Endothelial cell of umbilical vein (primary cell): ENCODE measurements at regions not wholly inside any gene's neighbourhood (a gene's known extent, or its start where the extent isn't known, plus 50 kb on each side); places are given as distances from the start of the nearest gene placed in this dataset.

ENCODE experiments used
- BruUV-seq: library from RNA; stranded (reverse); fragments of 400-500 nt; replicated peaks from 2 replicates; lab custom pipeline; 2021; lab: Mats Ljungman, UMichigan
- CTCF ChIA-PET: fragments of 300-600, 350-600 bp; sonication (Branson Sonifier 250); formaldehyde crosslinking; loops from one replicate; lab custom pipeline; 2021; ENCODE audit warnings: antibody characterized with exemption, inconsistent platforms; lab: Charles Lee
- POLR2A ChIA-PET: fragments of 300-600, 350-600 bp; sonication (Branson Sonifier 250); formaldehyde crosslinking; loops from one replicate; lab custom pipeline; 2021; ENCODE audit warnings: antibody characterized with exemption, inconsistent platforms; lab: Charles Lee
- DNase-seq: peaks from one replicate; pipeline ENCODE4 v3.0.0-alpha.2; 2011; ENCODE audit warnings: low read depth, low spot score
- FAIRE-seq: peaks from 2 replicates; lab custom pipeline; 2011; peaks lifted over from hg19 to GRCh38; lab: Jason Lieb, UNC
- H2AFZ ChIP-seq: 2 replicates; pipeline ENCODE4 v1.6.0; 2012; ENCODE audit warnings: low read depth, low read length, control low read depth, inconsistent platforms
- H3K27ac ChIP-seq: 2 replicates; pipeline ENCODE4 v1.5.1; 2011; ENCODE audit warnings: low read depth, mild to moderate bottlenecking, control low read depth, low read length, moderate library complexity; ENCODE audit not compliant: insufficient read depth
- H3K27me3 ChIP-seq, 2 experiments: 2 replicates each; pipeline versions ENCODE4 v1.6.0 to v1.6.1; 2011; ENCODE audit warnings: low read length in 2 of 2, mixed read lengths in 1 of 2; ENCODE audit not compliant: control insufficient read depth in 2 of 2, insufficient read depth in 2 of 2
- H3K36me3 ChIP-seq, 2 experiments: 2 replicates in 1 of 2; 3 replicates in 1 of 2; pipeline ENCODE4 v1.5.1; 2011; ENCODE audit warnings: low read length in 2 of 2, mild to moderate bottlenecking in 1 of 2, moderate library complexity in 1 of 2; ENCODE audit not compliant: control insufficient read depth in 2 of 2, insufficient read depth in 2 of 2; ENCODE audit errors: extremely low read depth in 1 of 2
- H3K4me1 ChIP-seq: 3 replicates; pipeline ENCODE4 v1.5.1; 2011; ENCODE audit warnings: mild to moderate bottlenecking, low read length; ENCODE audit not compliant: control insufficient read depth, insufficient read depth; ENCODE audit errors: extremely low read depth
- H3K4me2 ChIP-seq: 2 replicates; pipeline ENCODE4 v1.6.1; 2011; ENCODE audit warnings: low read length, control low read depth, mixed read lengths; ENCODE audit not compliant: insufficient read depth
- H3K4me3 ChIP-seq, 3 experiments: fragments of 200-600 bp in 1 of 3; sonication (generic), shearing (Covaris generic) in 1 of 3; replicated peaks in 1 of 3; 2 replicates each; pipeline ENCODE4 v1.5.1; 2011 to 2016; ENCODE audit warnings: control low read depth in 3 of 3, low read length in 3 of 3, mild to moderate bottlenecking in 2 of 3, inconsistent platforms in 1 of 3, low read depth in 1 of 3, moderate library complexity in 1 of 3; ENCODE audit not compliant: insufficient read depth in 1 of 3
- H3K79me2 ChIP-seq: 2 replicates; pipeline ENCODE4 v1.6.0; 2012; ENCODE audit warnings: low read length, inconsistent platforms; ENCODE audit not compliant: control insufficient read depth, insufficient read depth
- H3K9ac ChIP-seq: replicated peaks from 2 replicates; pipeline ENCODE3; 2011; ENCODE audit warnings: low read length, control low read depth; ENCODE audit not compliant: insufficient read depth; ENCODE audit errors: extremely low read depth
- H3K9me1 ChIP-seq: replicated peaks from 3 replicates; pipeline ENCODE4 v1.6.0; 2011; ENCODE audit warnings: mild to moderate bottlenecking, low read length; ENCODE audit not compliant: control insufficient read depth, insufficient read depth; ENCODE audit errors: extremely low read depth
- H3K9me3 ChIP-seq: replicated peaks from 2 replicates; pipeline ENCODE4 v1.5.1; 2012; ENCODE audit warnings: low read length, inconsistent platforms; ENCODE audit not compliant: control insufficient read depth, insufficient read depth
- H4K20me1 ChIP-seq: replicated peaks from 2 replicates; pipeline ENCODE3; 2011; ENCODE audit warnings: mild to moderate bottlenecking, low read length; ENCODE audit not compliant: control insufficient read depth, insufficient read depth; ENCODE audit errors: extremely low read depth
- CTCF ChIP-seq, 2 donors: IDR thresholded peaks; 1 replicate in 1 of 2; 2 replicates in 1 of 2; pipeline ENCODE4 v1.5.1; 2011; ENCODE audit warnings: low read length in 2 of 2, mild to moderate bottlenecking in 2 of 2, moderate library complexity in 2 of 2, control low read depth in 1 of 2, inconsistent platforms in 1 of 2, low read depth in 1 of 2; ENCODE audit not compliant: insufficient read depth in 1 of 2; ENCODE audit errors: extremely low read depth in 1 of 2
- EZH2 ChIP-seq: IDR thresholded peaks from 2 replicates; pipeline ENCODE4 v1.6.1; 2012; ENCODE audit warnings: borderline replicate concordance, low read depth, mild to moderate bottlenecking, moderate library complexity, low read length, inconsistent platforms; ENCODE audit not compliant: severe bottlenecking
- FOS ChIP-seq: IDR thresholded peaks from 2 replicates; pipeline ENCODE4 v1.6.1; 2011; ENCODE audit warnings: mild to moderate bottlenecking, low read length, moderate library complexity, borderline replicate concordance; ENCODE audit not compliant: insufficient read depth
- GATA2 ChIP-seq: IDR thresholded peaks from 2 replicates; pipeline ENCODE4 v1.7.0; 2011; ENCODE audit warnings: low read depth, mild to moderate bottlenecking, moderate library complexity, mixed read lengths, low read length; ENCODE audit not compliant: insufficient read length, insufficient read depth
- JUN ChIP-seq: IDR thresholded peaks from 2 replicates; pipeline ENCODE4 v1.6.1; 2011; ENCODE audit warnings: borderline replicate concordance, low read depth; ENCODE audit not compliant: insufficient read length, insufficient read depth
- MYC ChIP-seq: IDR thresholded peaks from one replicate; pipeline ENCODE4 v1.6.1; 2011; ENCODE audit warnings: mild to moderate bottlenecking, low read depth, low read length
- POLR2A ChIP-seq: IDR thresholded peaks from 2 replicates; pipeline ENCODE4 v1.6.1; 2012; ENCODE audit warnings: low read depth, mild to moderate bottlenecking, control low read depth, low read length
- POLR2AphosphoS5 ChIP-seq: IDR thresholded peaks from 2 replicates; pipeline ENCODE4 v1.6.1; 2012; ENCODE audit warnings: low read depth, mild to moderate bottlenecking, control low read depth, low read length, moderate library complexity; ENCODE audit not compliant: insufficient read depth
- dilution Hi-C: fragments of 300-500 bp; cut with MboI; formaldehyde crosslinking; loops from one replicate; pipeline ENCODE4 v1.15.0; 2019; ENCODE audit warnings: low sequenced_read_pairs; ENCODE audit not compliant: extremely low pct_ligation_motif_present
- intact Hi-C: fragments of 100-400 bp; cut with micrococcal nuclease; formaldehyde crosslinking; loops from one replicate; pipeline ENCODE4 v1.10.0; 2022
- TF ChIP-seq, protein P1 (sequence below): IDR thresholded peaks from 2 replicates; pipeline ENCODE4 v1.6.1; 2011; ENCODE audit not compliant: insufficient read depth, insufficient read length

GRCh38 chr9:26710008-26710407, 182.6 kb downstream of the CAAP1 start:
- TF ChIP-seq JUN (no peak), GATA2 (no peak), FOS (no peak), MYC (no peak), POLR2AphosphoS5 (no peak), CTCF (IDR thresholded peaks at IDR 0.05; ENCODE audit: extremely low read depth in 1 of 2, insufficient read depth in 1 of 2, low read depth in 1 of 2, low read length in 2 of 2) (no peak), EZH2 (no peak), POLR2A (no peak)
- TF ChIP-seq, protein P1, sequence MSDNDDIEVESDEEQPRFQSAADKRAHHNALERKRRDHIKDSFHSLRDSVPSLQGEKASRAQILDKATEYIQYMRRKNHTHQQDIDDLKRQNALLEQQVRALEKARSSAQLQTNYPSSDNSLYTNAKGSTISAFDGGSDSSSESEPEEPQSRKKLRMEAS, result no peak
- Histone ChIP-seq H4K20me1 (no peaks in the 10 kb centered on the region), H3K27me3 (no peaks in the 10 kb centered on the region), H3K9me1 (no peaks in the 10 kb centered on the region), H2AFZ (no peak overlapping the region), H3K27ac (no peak overlapping the region), H3K9me3 (no peaks in the 10 kb centered on the region), H3K4me3 (no peak overlapping the region), H3K9ac (no peak overlapping the region), H3K36me3 (no peaks in the 10 kb centered on the region), H3K79me2 (no peaks in the 10 kb centered on the region), H3K4me2 (no peak overlapping the region), H3K4me1 (no peaks in the 10 kb centered on the region)
- ChIA-PET CTCF (no interaction called here), POLR2A (no interaction called here)
- dilution Hi-C loops (no loop called here), intact Hi-C loops (no loop called here)
- no TSS peak for BruUV-seq
- DNase-seq (no peak), FAIRE-seq (no peak)
